ENCODE measurements at regions not wholly inside any gene's neighbourhood (a gene's known extent, or its start where the extent isn't known, plus 50 kb on each side); places are given as distances from the start of the nearest gene placed in this dataset.
"Not testable (repeated sequence)": the region's sequence is repeated elsewhere in the genome, so short reads cannot be mapped to it uniquely, and the experiment has no call there.

DNA sequence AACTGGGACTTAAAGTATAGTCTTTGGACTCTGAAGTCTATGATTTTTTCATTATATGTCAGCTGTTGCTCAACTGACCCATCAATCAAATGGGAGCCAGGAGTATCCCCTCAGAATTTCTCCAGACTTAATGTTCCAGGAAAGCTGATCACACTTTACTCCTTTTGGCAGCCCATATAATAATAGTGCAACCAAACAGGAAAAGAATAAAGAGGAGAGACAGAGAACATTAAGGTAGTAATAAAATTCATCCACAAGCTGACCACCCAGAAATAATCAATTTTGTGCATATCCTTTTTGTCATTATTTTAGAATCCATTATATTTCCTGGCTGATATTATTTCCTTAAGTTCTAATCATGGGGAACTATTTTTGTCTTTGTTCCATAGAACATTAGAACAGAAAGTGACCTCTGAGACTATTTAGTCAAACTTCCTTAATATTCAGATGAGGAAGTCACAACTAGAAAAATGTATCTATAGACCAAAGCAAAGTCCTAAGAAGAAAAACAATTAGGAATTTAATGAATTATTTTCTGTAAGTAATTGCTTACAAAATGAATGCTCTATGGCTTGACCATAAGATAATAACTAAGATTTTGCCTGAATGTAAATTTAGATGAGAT lies 238.1 kb upstream of the SEL1L start:
- Histone ChIP-seq H3K27me3 (replicated peaks; ENCODE audit: control insufficient read depth, insufficient read depth, low read length) (no peaks in the 10 kb centered on the region), H3K4me3 (replicated peaks; ENCODE audit: low read depth, low read length) (no peak overlapping the region), H3K36me3 (ENCODE audit: control insufficient read depth, insufficient read depth, low read length) (no peaks in the 10 kb centered on the region)
- TF ChIP-seq CTCF (IDR thresholded peaks at IDR 0.05; ENCODE audit: insufficient read depth, low read length, poor library complexity, severe bottlenecking), result no peak
- DNase-seq (ENCODE audit: extremely low read depth, insufficient read length), result no peak

GRCh38 chr14:81772381-81772780 lies 238.7 kb upstream of the SEL1L start:
- DNase-seq (ENCODE audit: extremely low read depth, insufficient read length), result no peak
- no peaks in the 10 kb centered on the region for H3K27me3 ChIP-seq (replicated peaks; ENCODE audit: control insufficient read depth, insufficient read depth, low read length)
- H3K36me3 ChIP-seq (ENCODE audit: control insufficient read depth, insufficient read depth, low read length), result no peaks in the 10 kb centered on the region
- no peak for TF ChIP-seq CTCF (IDR thresholded peaks at IDR 0.05; ENCODE audit: insufficient read depth, low read length, poor library complexity, severe bottlenecking)
- no peak overlapping the region for H3K4me3 ChIP-seq (replicated peaks; ENCODE audit: low read depth, low read length)

- H3K27me3 ChIP-seq (replicated peaks; ENCODE audit: control insufficient read depth, insufficient read depth, low read length), result no peaks in the 10 kb centered on the region
- no peak for TF ChIP-seq CTCF (IDR thresholded peaks at IDR 0.05; ENCODE audit: insufficient read depth, low read length, poor library complexity, severe bottlenecking)
- DNase-seq (ENCODE audit: extremely low read depth, insufficient read length), result no peak
- no peaks in the 10 kb centered on the region for H3K36me3 ChIP-seq (ENCODE audit: control insufficient read depth, insufficient read depth, low read length)
- H3K4me3 ChIP-seq (replicated peaks; ENCODE audit: low read depth, low read length), result no peak overlapping the region
These were observed 242.9 kb upstream of the SEL1L start for GRCh38 chr14:81776531-81776930.

GRCh38 chr14:81781798-81782197 lies 248.1 kb upstream of the SEL1L start:
- not testable (repeated sequence) for H3K27me3 ChIP-seq (replicated peaks; ENCODE audit: control insufficient read depth, insufficient read depth, low read length); H3K36me3 ChIP-seq (ENCODE audit: control insufficient read depth, insufficient read depth, low read length); H3K4me3 ChIP-seq (replicated peaks; ENCODE audit: low read depth, low read length); DNase-seq (ENCODE audit: extremely low read depth, insufficient read length)

GRCh38 chr14:81784084-81784483 lies 250.4 kb upstream of the SEL1L start:
- no peak for TF ChIP-seq CTCF (IDR thresholded peaks at IDR 0.05; ENCODE audit: insufficient read depth, low read length, poor library complexity, severe bottlenecking)
- Histone ChIP-seq H3K36me3 (ENCODE audit: control insufficient read depth, insufficient read depth, low read length) (no peaks in the 10 kb centered on the region), H3K27me3 (replicated peaks; ENCODE audit: control insufficient read depth, insufficient read depth, low read length) (no peaks in the 10 kb centered on the region)

GRCh38 chr14:81797315-81797714 lies 263.7 kb upstream of the SEL1L start:
- H3K27me3 ChIP-seq (replicated peaks; ENCODE audit: control insufficient read depth, insufficient read depth, low read length), result no peaks in the 10 kb centered on the region
- no peak for DNase-seq (ENCODE audit: extremely low read depth, insufficient read length)
- H3K36me3 ChIP-seq (ENCODE audit: control insufficient read depth, insufficient read depth, low read length), result no peaks in the 10 kb centered on the region
- TF ChIP-seq CTCF (IDR thresholded peaks at IDR 0.05; ENCODE audit: insufficient read depth, low read length, poor library complexity, severe bottlenecking), result no peak
- H3K4me3 ChIP-seq (replicated peaks; ENCODE audit: low read depth, low read length), result no peak overlapping the region

More at GRCh38 chr14:81784084-81784483, 250.4 kb upstream of the SEL1L start:
- no peak overlapping the region for H3K4me3 ChIP-seq (replicated peaks; ENCODE audit: low read depth, low read length)
- DNase-seq (ENCODE audit: extremely low read depth, insufficient read length), result no peak
